22Rv1 (cell line): ENCODE measurements at regions not wholly inside any gene's neighbourhood (a gene's known extent, or its start where the extent isn't known, plus 50 kb on each side); places are given as distances from the start of the nearest gene placed in this dataset.

ENCODE experiments used
- H3K27ac ChIP-seq: fragments of 450-650 bp; 2 replicates; pipeline ENCODE4 v1.5.1; 2017
- CTCF ChIP-seq: fragments of 450-650 bp; IDR thresholded peaks from 2 replicates; pipeline ENCODE4 v1.5.1; 2017; ENCODE audit warnings: mild to moderate bottlenecking
- ZFX ChIP-seq: fragments of 450-650 bp; IDR thresholded peaks from 2 replicates; pipeline ENCODE4 v1.6.1; 2017; ENCODE audit warnings: antibody characterized with exemption, borderline replicate concordance

- H3K27ac ChIP-seq, result no peak overlapping the region
- TF ChIP-seq ZFX (no peak), CTCF (no peak)
Measured at GRCh38 chr2:181138816-181139215, 158.4 kb downstream of the UBE2E3 start.

DNA sequence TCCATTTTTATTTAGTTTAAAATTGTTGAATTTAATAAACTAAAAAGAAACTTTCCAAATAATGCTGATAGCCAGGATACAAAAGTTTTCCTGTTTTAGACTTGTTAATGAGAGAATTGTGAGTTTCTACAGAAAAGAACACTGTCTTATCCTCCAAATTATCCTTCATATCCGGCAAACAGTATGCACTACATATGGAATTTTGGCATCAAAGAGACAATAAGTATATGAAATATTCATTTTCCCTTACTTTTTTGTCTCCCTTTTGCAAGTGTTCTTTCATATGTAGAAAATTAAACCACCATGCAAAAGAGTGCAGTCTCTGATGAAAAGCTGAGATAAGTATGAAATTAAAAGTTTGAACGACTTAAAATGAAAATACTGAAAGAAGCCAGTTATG is 159.4 kb downstream of the UBE2E3 start:
- no peak for TF ChIP-seq ZFX
- no peak for TF ChIP-seq CTCF
- H3K27ac ChIP-seq, result no peak overlapping the region

DNA sequence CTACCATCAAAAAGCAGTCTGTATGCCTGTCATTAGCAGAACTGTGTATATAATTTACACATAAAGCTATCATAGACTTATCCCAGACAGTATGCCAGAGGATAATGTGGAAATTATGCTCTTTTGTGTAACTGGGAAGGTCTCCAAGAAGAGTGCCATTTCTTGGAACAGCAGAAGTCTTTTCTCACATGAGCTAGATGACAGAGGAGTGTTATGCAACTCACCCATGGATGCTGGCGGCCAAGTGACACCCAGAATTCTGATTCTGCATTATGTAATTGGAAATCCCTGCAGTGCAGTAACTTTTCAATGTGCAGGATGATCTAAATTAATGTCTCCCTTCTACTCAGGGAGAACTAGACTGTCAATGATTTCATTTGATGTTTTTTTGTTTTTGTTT is 160.0 kb downstream of the UBE2E3 start:
- no peak overlapping the region for H3K27ac ChIP-seq
- TF ChIP-seq ZFX, result no peak
- TF ChIP-seq CTCF, result no peak

GRCh38 chr2:181140928-181141327 is 160.5 kb downstream of the UBE2E3 start:
- H3K27ac ChIP-seq, result no peak overlapping the region
- no peak for TF ChIP-seq ZFX
- TF ChIP-seq CTCF, result no peak

DNA sequence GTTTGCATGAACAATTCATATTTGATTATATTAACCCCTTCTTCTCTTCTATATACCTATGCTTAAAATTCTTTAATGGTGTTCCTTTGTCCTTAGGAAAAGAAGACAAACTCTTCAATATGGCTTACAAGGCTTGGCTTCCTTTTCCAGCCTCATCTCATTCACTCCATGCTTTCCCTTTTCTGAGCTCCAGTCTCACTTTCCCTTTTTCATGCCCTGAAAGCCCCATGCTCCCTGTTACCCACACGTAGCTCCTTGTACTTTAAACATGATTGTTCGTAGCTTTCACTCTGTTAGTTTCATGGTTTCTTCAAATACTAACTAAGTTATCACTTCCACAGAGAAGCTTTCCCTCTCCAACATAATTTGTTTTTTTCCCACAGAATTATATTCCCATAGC is 161.3 kb downstream of the UBE2E3 start:
- TF ChIP-seq CTCF (no peak), ZFX (no peak)
- H3K27ac ChIP-seq, result no peak overlapping the region

GRCh38 chr2:181142514-181142913 is 162.1 kb downstream of the UBE2E3 start:
- no peak overlapping the region for H3K27ac ChIP-seq
- TF ChIP-seq CTCF (no peak), ZFX (no peak)

DNA sequence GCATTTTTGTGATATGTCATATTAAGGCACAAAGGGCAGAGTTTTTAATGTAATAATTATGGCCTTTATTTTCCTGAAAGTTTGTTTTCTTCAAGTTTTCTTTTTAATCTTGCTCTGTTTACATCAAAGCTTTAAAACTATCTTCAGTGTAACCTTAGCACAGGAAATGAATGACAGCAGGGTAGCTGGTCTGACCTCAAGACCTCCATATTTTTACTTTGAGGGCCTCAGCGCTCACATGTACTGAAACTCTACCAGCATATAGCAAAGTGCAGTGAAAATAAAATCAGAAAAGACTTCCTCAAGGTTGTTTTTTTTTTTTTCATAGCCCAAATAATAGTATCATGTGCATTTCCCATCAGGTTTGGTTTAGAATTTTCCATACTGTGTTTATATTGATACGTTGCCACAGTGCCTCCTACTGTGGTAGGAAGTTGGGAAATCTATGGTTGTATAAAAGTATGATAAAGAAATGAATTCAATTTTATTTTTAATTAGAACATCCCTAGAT is 163.4 kb downstream of the UBE2E3 start:
- TF ChIP-seq CTCF (no peak), ZFX (no peak)
- no peak overlapping the region for H3K27ac ChIP-seq
